HG03558 (cell line): ENCODE measurements at regions not wholly inside any gene's neighbourhood (a gene's known extent, or its start where the extent isn't known, plus 50 kb on each side); places are given as distances from the start of the nearest gene placed in this dataset.
"Not testable (repeated sequence)": the region's sequence is repeated elsewhere in the genome, so short reads cannot be mapped to it uniquely, and the experiment has no call there.

ENCODE experiments used
- ATAC-seq: cut with Tn5 transposase; IDR thresholded peaks from one replicate; pipeline ENCODE4 v1.9.1; 2021; ENCODE audit warnings: moderate number of reproducible peaks; ENCODE audit not compliant: unreplicated experiment; ENCODE audit errors: extremely low read depth

- no peak for ATAC-seq
Measured at GRCh38 chr12:87599459-87599858, 429.7 kb downstream of the C12orf50 start.

DNA sequence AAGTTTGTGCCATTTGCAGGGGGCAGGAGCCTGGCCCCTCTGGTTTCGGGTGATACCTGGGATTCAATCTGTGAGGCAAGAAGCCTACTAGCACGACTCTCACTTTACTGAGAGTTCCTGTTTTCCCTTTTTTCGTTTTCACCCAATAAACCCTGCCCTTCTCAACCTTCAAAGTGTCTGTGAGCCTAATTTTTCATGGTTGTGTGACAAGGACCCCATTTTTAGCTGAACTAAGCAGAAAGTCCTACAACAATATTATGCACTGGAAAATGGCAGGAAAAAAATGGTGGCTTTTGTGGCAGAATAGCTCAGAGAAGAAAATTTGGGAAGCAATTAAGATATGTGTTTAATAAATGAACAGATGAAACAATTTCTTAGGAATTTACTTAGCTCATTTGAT is 432.1 kb downstream of the C12orf50 start:
- no peak for ATAC-seq

DNA sequence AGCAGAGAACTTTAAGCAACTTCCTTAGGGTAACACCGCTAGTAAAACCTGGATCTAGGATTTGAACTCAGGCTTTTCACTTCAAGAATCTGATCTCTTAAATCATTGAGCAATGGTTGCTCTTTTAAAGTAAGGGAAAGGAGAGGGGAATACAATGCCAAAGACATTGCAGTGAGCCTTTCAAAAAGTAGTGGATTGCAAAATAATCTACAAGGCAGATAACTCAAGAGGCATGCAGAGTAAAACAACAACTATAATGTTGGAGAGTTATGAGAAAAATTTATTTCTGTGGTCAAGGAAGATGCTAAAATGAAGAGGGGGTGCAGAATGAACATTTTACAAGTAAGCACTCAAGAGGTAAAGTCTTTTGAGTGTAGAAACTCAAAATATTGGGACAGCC is 432.6 kb downstream of the C12orf50 start:
- no peak for ATAC-seq

DNA sequence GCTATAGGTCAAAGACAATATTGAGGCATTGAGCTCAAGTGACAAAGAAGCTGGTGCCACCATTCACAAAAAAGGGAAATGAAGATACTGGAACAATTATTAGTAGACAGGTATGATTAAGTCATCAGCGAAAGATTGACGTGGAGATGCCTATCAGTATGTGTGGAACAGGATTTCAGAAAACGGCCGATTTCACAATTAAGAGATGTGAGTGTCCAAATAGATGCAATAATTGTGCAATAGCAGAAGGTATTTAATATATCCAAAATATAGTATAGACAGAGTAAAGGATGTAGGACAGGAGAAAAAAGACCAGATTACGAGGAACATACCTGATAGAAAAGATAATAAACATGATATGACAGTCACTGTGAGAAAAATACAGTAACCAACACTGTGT is 433.1 kb downstream of the C12orf50 start:
- no peak for ATAC-seq

DNA sequence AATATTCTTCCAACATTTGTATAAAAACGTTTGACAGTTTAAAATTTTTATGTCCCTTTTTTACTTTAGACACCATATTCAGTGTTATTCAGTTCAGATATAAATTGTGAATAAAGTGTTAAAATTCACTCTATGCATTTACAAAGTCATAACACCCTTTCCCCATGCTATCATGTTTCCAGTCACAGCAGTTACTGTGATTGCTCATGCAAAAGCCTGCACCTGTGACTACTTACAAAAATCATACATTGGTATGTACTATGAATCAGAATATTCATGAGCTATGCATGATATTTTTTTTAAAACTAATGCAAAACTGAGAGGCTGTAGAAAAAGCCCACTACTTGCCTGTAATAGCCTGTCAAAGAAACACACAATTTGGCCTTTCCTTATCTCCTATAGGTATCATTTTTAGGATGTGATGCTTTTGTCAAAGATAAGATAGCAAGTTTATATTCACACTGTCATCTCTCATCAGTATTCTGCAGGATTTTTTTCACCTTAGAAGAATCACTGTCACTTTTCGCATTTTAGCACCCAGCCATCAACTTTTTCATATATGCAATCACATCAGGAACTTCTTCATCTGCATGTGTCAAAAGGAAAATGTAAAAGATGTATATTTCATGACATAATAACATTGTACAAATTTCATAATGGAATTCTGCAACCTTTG is 443.2 kb downstream of the C12orf50 start:
- ATAC-seq = no peak

DNA sequence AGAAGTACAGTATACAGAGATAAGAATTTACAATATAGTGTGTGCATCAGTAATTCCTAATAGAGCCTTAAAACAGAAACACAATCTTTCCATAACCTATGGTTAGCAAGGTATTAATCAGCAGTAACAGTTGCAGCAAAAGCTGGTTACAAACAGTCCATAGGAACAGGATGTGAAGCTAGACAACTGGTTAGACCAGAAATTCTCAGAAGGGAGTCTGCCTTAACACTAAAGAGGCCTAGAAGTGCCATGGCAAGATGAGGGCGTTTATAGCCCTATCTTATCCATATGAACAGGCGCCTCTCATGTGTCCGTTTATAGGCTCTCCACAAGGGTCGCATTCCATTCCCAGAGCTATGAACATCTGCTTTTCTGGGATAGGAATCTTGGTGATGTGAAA is 450.1 kb downstream of the C12orf50 start:
- not testable (repeated sequence) for ATAC-seq

DNA sequence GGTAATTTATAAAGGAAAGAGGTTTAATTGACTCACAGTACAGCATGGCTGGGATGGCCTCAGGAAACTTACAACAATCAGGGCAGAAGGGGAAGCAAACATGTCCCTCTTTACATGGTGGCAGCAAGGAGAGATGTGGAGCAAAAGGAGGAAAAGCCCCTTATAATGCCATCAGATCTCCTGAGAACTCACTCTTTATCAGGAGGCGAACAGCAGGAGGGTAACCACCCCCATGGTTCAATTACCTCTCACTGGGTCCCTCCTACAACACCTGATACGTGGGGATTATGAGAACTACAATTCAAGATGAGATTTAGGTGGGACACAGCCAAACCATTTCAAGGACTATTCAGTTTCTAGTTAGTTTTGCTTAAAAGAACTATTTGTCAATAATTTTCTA is 453.3 kb downstream of the C12orf50 start:
- no peak for ATAC-seq

DNA sequence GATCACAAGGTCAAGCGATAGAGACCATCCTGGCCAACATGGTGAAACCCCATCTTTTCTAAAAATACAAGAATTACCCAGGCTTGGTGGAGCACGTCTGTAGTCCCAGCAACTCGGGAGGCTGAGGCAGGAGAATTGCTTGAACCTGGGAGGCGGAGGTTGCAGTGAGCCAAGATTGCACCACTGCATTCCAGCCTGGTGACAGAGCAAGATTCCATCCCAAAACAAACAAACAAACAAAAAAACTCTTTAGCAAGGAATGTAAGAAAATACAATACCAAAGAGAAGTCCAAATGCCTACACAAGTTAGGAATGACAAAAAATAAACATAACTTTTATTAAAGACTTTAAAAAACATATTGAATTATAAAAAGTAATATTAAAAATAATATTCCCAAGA is 462.3 kb downstream of the C12orf50 start:
- ATAC-seq = not testable (repeated sequence)

DNA sequence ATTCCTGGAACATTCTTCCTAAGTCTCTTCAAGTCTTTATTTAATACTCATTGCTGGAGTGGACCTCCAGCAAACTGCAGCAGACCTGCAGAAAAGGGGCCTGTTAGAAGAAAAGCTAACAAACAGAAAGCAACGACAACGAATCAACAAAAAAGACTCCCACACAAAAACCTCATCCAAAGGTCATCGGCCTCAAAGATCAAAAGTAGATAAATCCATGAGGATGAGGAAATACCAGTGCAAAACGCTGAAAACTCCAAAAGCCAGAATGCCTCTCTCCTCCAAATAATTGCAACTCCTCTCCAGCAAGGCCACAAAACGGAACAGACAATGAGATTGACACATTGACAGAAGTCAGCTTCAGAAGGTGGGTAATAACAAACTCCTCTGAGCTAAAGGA is 472.2 kb downstream of the C12orf50 start:
- ATAC-seq = no peak

DNA sequence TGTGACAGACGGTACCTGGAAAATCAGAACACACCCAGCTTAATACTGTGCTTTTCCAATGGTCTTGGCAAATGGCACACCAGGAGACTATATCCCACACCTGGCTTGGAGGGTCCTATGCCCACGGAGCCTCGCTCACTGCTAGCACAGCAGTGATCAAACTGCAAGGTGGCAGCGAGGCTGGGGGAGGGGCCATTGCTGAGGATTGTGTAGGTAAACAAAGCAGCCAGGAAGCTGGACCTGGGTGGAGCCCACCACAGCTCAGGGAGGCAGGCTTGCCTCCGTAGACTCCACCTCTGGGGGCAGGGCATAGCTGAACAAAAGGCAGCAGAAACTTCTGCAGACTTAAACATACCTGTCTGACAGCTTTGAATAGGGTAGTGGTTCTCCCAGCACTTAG is 498.0 kb downstream of the C12orf50 start:
- ATAC-seq = not testable (repeated sequence)

- no peak for ATAC-seq
Measured at GRCh38 chr12:87529413-87529812, 499.8 kb downstream of the C12orf50 start.

DNA sequence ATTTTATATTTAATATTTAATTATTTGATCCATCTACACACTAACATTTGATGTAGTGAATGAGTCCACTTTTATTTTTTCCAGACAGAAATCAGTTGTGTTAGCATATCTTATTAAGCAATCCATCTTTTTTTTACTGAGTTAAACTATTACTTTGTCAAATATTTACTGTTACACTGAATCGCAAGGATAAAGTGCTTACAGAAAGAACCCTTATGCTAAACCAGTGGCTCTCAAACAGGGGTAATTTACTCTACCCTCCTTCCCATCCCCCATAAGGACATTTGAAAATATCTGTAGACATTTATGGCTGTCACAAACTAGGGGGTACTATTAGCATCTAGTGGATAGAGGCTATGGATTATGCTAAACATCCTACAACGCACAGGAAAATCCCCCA is 508.2 kb downstream of the C12orf50 start:
- ATAC-seq = no peak

DNA sequence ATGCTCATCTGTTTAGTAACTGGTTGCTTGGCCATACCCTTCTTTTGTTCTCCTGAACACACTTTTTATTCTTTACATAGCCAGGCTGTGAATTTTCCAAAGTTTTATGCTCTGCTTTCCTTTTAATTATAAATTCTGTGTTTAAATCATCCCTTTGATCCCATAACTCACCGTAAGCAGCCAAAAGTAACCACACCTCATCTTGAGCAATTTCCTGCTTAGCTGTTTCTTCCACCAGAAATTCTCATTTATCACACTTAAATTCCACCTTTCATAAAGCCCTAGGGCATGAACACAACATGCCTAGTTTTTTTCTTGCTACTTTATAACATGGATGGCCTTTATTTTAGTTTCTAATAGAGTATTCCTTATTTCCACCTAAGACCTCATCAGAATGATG is 510.7 kb downstream of the C12orf50 start:
- ATAC-seq = no peak

DNA sequence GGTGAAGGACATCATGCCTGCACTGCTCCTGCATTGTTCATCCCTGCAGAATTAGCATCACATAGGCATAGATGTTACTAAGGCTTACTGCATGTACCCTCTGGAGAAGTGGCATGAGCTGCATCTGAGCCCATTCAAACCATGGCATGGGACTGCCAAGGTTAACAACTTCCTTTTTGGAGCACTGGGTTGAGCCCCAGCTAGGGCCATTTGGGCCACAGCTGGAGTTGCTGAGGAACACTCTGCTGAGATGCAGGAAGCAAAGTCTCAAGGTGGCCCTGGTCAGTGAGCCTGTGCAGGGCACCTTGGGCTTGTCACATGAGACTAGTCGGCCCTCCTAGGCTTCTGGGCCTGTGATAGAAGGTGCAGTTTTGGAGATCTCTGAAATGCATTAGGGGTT is 511.2 kb downstream of the C12orf50 start:
- ATAC-seq = no peak

DNA sequence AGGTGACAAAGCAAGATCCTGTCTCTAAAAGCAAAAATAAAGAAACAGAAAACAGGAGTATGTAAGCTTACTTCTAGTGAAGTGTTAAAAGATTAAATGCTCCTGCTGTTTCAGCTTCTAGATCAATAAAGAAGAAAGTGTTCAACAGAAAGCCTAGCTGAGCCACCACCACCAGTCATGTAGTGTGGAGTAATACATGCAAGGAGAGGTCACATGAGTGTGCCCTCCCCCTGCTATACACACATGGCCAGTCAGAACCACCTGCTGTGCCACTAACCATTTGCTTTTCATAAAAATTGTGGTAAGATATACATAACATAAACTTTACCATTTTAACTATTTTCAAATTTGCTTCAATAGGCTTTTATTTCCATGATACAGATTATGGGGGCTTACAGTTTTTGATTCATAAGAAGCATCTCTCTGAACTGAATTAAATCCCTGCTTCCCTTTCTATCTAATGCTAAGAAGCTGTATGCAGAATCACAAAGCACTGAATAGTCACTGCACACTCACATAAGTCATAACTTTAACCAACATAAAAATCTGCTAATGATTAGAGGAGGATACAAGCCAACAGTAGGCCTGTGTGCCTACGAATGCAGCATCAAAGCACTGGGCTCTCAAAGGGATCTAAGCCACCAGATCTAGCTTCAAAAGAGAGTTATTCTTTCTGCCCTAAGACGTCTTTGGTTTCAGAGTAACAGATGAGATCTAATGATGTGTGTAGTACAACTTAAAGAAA is 515.5 kb downstream of the C12orf50 start:
- no peak for ATAC-seq

DNA sequence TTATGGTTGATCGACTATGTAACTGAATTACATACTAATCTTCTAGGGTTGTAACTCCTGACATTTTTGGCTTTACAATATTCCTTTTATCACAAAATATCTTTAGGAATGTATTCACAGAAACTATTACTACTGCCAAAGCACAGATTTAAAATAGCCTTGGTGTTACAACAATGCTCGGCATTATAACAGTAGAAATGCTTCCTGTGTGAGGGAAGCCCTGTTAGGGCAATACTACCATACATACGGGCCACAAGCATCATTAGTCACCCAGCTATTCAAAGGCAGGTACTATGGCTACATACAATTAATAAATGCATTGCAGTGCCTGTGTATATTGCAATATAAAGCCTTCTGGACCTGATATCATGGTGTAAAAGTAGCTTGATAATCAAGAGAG is 517.8 kb downstream of the C12orf50 start:
- no peak for ATAC-seq

DNA sequence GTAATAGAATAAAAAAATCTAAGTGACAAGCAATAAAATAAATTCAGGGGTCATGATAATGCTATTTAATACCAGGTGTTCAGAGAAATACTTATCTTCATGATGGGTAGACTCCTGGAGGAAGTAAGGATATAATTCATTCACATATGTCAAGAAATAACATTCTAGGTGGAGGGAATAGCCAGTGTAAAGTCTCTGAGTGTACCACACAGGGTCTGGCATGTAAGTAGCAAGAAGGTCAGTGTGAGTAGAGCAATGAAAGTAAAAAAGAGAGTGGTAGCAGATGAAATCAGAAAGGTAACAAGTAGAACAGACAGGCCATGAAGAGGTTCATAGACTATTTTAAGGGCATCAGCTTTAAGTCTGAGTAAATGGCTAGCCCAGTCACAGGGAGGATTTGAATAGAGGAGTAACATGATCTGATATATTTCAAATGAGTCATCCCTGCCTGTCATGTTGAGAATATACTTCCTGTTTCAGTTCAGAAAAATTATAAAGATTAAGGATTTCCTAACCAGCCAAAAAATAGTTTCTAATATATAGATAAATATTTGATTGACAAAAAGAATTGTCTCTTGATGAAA is 519.9 kb downstream of the C12orf50 start:
- ATAC-seq = no peak

DNA sequence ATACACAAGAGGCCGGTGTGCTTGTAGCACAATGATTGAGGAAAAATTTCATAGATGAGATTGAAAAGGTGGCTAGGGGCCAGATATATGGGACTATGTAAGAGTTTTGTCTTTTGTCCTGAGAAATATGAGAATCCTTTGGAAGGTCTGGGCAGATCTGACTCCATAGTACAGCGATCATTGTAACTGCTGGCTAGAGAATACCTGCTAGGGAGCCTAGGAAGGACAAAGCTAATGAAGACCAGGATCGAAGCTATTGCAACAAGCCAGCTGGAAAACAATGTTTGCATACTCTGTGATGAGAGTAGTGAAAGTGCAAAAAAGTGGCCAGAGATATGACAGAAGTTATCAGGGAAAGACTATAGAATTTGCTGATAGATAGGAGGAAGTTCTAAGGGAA is 537.6 kb downstream of the C12orf50 start:
- no peak for ATAC-seq

- ATAC-seq = no peak
Measured at GRCh38 chr12:87491089-87491488, 538.1 kb downstream of the C12orf50 start.

- no peak for ATAC-seq
Measured at GRCh38 chr12:87469295-87469694, 559.9 kb downstream of the C12orf50 start.

GRCh38 chr12:87467936-87468335 is 561.3 kb downstream of the C12orf50 start:
- no peak for ATAC-seq

- no peak for ATAC-seq
Measured at GRCh38 chr12:87464565-87464964, 564.6 kb downstream of the C12orf50 start.
